ENCODE measurements at regions not wholly inside any gene's neighbourhood (a gene's known extent, or its start where the extent isn't known, plus 50 kb on each side); places are given as distances from the start of the nearest gene placed in this dataset.

DNA sequence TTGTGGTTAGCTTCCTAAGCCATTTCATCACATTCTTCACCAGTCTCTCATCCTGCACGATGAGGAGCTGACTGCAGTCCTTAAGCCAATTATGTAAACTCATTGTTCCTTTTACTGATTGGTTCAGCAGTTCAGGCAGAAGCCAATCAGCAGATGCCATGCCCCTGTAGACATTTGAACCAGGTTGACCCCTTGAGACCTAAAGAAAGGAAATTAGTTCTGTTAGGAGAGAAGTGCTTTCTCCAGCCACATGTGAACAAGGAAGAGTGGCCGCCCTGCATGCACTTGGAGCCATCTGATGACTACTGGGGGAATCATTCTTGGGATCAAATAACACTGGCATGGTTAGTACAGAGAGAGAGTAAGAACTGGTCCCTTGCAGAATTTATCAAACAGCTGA lies 535.2 kb upstream of the ID4 start:
- DNase-seq (ENCODE audit: insufficient read length, low spot score): peak; percentile 38
- FAIRE-seq: peak; percentile 38

DNA sequence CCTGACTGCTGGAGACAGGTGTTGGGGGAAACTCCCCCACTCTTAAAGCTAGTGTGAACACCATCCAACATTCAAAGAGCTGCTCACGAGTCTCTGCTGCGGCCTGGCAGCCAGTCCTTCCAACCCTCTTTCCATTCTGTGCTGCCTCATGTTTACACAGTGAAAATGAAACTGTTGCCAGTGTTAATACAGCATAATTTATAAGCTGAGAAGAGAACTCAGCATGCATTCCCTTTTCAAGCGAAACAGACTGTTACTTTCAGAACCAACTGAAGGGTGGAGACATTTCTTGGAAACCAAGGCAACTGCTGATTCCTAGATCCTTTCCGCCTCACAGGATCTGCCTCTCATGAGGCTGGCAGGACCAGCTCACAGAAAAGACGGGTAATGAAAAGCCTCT lies 533.8 kb upstream of the ID4 start:
- no peak for FAIRE-seq

DNA sequence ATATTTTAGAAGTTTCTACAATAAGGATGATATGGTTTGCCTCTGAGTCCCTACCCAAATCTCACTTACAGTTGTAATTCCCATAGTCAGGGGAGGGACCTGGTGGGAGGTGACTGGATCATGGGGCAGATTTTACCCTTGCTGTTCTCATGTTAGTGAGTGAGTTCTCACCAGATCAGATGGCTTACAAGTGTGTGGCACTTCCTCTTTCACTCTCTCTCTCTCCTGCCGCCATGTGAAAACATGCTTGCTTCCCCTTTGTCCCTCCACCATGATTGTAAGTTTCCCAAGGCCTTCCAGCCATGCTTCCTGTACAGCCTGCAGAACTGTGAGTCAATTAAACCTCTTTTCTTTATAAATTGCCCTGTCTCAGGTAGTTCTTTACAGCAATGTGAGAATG lies 527.5 kb upstream of the ID4 start:
- DNase-seq (ENCODE audit: insufficient read length, low spot score) (no peak), FAIRE-seq (no peak)

More for the DNA sequence above, 533.8 kb upstream of the ID4 start:
- DNase-seq (ENCODE audit: insufficient read length, low spot score): no peak

DNA sequence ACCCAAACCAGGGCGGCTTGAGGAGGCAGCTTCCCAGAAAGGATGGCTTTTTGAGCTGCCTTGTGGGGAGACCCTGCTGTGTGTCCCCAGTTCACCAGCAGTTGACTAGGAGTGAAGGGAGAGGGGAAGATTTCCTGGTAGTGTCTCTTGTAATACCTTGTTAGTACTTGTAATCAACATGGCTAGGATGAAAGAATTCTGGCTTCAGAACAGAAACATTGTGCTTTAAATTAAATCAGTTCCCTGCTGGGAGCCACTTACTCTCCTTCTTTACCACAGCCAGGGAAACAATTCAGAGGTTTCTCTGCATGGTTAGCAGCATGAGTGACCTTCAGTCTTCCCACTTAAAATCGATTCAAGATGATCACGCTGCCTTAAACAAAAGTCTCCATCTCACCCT lies 525.4 kb upstream of the ID4 start:
- FAIRE-seq (no peak), DNase-seq (ENCODE audit: insufficient read length, low spot score) (no peak)

DNA sequence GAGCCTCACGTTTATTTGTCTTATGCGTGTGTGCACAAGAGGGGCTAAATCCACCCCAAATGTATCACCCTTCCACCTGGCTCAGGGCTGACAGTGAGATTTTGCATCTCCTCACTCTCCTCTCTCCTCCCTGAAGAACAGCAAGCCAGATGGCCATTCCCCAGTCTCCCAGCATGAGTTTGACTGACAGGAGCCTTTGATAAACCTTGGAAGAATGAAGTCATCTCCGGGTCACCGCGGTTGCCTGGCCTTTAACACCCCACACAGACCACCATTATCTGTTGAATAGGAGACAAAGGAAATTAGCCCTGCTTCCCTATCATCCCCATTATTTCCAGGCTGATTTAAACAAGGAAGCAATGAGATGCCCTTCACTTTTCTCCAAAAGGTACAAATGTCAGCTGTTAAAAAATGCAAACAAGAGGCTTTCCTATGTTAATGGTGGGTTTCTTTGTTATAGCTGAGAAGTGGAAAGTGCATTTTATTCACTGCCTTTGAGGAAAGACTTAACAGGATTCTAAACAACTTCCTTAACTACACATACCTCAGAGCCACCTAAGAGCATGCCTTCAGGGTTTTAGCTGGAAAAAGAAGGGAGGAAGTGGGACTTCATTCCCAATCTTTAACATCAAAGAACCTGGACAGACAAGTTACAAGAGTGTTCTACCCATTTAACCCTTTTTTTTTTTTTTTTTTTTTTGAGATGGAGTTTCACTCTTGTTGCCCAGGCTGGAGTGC lies 524.8 kb upstream of the ID4 start:
- no peak for FAIRE-seq
- DNase-seq (ENCODE audit: insufficient read length, low spot score): no peak

DNA sequence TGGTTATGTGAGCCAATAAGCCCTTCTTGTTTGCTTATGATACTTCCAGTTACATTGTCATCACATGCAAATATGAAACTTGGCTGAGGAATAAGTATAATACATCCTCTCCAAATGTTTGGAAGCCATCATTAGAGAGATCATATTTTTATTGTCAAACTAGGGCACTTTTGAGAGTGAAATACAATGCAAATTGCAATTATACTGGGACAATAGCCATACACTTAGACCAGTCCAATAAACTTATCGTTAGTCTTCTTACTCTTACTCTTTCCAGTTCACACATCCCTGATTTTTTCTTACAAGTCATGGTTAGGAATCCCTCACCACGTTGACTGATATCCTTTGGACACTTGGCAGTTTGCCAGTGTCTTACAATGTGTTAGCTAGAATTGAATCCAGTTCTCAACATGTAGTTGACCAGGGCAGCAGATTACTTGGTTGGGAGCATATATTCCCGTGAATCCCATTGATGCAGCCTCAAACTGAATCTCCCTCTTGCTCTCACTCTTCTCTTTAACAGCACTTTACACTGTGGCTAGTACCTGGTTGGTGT lies 519.7 kb upstream of the ID4 start:
- DNase-seq (ENCODE audit: insufficient read length, low spot score): no peak
- FAIRE-seq: no peak

DNA sequence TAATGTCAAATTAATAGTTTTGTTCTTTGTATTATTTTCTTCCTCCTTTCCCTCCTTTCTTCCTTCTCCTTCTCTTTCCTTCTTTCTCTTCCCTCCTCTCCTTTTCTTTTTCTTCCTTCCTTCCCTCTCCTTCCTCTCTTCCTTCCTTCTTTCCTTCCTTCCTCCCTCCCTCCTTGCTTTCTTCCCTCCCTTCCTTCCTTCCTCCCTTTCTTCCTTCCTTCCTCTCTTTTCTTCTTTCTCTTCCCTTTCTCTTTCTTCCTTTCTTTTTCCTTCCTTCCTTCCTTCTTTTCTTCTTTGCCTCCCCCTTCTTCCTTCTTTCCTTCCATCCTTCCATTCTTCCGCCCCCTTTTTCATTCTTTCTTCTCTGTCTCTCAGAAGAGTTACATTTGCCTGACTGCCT lies 518.2 kb upstream of the ID4 start:
- DNase-seq (ENCODE audit: insufficient read length, low spot score) (no peak), FAIRE-seq (no peak)

DNA sequence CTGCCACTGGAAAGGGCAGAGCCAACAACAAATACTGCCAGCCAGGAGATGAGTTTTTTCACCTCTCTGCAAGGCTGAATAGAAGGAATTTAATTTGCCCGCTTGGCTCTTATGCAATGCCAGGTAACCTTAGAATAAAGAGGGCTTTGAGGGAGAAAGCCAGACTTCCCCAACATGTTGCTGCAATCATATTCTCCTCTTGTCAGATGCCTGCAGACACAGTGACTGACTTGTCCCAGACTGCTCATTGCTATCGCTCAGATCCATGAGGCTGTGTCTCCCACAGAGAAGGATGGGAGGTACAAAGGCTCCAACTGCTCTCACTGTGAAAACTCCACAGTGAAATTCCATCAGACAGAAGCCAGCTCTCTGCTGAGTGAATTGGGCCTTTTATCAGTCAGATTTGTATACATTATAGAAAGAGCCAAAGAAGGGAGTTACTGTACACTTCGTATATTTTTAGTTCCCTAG lies 517.0 kb upstream of the ID4 start:
- no peak for DNase-seq (ENCODE audit: insufficient read length, low spot score)

DNA sequence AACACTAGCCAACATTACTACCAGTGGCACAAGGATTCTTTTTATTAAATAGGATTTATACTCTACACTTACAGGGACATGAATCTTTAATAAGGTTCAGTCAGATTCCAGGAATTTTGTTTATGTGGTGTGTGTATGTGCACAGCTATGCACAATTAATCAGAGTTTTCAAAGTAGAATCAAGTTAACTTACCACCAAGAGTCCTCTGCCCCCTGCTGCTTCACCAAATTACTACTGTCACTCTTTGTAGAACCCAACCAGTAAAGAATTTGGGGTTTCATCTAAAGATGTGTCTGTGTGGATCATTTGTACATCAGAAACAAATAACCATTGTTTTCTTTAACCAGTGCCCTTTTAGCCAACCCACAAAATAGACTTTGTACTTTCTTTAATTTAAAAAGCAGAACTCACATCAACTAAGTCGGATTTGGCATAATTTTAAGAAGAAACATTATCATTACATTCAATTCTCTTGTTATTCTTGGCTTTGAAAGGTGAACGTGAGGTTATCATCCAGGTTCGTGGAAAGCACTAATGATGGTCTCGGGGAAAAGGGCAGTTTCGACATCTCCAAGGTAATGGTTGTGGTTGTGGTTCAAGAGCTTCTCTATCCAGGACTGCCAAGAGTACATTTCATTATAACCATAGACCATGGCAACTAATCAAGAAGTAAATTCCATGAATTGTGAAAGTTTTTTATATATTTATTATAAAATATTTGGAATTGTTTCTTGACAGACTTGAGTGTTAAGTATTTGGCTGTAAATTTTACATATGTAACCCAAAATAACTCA lies 514.3 kb upstream of the ID4 start:
- FAIRE-seq (no peak), DNase-seq (ENCODE audit: insufficient read length, low spot score) (no peak)

More for the DNA sequence above, 517.0 kb upstream of the ID4 start:
- FAIRE-seq: no peak

DNA sequence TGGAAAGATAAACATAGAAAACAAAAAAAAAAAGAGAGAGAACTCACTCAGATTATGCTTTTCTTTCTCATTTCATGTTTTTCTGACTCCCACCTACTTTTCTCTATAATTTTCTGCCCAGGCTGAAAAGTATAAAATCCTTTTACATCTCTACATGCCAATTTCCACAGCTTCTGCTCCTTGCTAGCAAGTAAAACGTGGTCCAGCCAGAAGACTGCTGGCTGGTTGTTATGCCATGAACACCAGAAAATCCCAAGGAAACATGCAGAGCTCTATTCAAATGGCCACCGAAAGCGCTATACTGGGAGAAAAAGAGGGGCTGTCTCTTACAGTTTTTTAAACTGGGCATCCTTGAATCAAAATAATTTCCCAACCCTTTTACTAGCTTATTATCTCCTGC lies 512.8 kb upstream of the ID4 start:
- no peak for DNase-seq (ENCODE audit: insufficient read length, low spot score)

DNA sequence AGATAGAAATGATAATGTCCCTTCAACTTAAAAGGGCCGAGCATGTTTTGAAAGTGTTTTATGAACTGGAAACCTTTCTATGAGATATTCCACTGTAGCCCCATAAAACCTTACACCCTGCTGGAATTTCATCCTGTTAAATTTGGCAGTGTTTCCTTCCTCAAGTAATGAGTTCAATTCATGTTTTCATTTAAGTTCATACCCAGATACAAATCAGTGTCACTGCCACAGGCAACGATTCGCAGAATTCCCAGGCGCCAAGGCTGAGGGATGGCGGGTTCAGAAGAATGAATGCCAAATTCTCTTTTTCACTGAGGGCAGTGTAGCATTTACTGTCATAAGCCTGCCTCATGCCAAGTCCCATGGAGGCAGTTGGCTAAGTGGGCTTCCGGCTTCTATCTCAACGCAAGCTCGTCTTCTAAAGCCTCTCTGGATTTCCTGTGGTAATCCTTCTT lies 511.8 kb upstream of the ID4 start:
- no peak for FAIRE-seq
- no peak for DNase-seq (ENCODE audit: insufficient read length, low spot score)

More for the DNA sequence above, 512.8 kb upstream of the ID4 start:
- FAIRE-seq: no peak

DNA sequence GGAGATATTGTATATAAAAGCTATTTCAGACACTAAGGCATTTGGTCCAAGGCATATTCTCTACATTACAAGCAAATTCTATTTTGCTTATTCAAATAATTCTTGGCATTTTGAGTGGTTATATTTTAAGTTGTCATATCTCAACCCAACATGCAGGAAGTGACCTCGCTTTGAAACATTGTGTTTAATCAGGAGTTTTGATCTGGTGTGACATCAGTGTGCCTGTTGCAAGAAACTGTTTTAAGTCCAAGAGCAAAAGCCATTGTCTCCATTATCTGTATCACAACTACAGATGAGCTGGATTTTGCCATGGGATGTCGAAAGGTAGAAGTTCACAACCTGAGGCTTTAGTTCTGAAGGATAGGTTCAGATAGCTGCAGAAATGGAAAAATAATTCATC lies 509.9 kb upstream of the ID4 start:
- FAIRE-seq: peak; percentile 42
- no peak for DNase-seq (ENCODE audit: insufficient read length, low spot score)

DNA sequence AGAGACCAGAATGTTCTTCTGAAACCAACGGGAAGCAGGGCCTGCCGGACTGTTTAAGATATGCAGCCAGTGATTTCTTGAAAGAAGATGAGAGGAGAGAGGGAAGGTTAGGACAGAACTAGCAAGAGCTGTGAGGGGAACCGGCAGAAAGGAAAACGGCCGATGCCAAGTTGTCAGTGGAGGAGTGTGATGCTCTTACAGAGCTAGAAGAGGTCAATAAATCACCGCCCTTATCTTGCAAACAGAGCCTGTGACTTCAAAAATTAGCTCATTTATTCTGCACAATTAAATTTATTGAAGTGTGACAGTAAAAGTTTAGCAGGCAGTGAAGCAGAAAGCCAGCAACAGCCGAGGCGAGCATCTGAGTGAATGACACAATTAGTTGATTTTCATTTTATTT lies 509.5 kb upstream of the ID4 start:
- FAIRE-seq (no peak), DNase-seq (ENCODE audit: insufficient read length, low spot score) (no peak)

DNA sequence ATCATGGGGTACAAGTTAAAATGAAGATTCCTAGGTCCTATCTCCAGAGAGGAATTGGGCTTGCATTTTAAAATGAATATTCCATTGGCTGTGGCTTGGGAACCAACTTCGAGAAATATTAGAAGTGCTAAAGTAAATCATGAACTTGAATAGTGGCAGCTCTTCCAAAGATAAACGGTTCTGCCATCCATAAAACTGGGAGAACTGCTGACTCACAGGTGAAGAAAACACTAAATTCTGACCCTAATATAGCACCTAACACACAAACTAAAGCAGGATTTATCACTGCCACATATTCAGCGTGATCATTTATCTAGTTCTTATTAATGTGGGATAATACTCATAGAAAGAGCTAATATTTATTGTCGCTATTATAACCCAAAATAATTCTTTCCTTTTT lies 508.1 kb upstream of the ID4 start:
- DNase-seq (ENCODE audit: insufficient read length, low spot score): no peak
- FAIRE-seq: no peak

DNA sequence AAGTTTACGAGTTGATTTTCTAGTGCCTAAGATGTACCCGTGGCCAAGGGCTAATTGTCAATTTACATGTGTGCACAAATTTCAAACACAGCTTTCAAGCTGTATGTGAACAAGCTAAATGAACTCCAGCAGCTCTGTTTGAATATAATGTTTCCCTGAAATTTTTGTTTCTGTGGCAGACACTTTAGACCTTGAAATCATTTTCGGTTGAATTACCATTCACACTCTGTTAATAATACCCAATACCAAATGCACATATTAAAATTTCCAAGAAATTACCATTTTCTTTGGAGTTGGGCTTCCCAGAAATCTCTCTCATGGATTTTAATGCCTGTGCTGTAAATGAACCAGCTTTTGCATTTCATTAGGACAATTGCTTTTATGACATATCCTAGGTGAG lies 506.1 kb upstream of the ID4 start:
- FAIRE-seq: no peak

DNA sequence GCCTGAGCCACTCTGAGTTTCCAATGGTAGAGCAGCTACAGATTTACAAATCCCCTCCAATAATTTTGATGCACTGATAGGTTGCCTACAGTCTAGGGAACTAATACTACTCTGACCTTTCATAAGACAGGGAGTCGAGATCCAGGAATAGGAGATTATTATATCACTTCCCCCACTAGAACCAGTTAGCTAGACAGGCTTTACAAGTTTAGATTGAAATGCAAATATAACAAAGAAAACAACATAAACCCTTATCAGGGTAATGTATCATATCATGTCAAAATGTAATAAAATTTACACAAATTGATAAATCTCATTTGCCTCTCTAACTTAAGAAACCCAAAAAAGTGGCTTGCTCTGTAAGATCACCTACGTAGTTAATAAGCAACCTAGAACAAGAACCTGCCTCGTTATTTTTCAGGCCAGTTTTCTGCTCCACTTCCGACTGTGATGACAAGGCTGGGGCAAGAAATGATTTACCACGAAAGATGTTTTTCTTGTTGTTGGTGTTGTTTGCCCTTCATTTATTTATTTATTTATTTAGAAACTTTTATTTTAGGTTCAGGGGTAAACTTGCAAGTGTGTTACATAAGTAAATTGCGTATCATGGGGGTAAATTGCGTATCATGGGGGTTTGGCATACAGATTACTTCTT lies 504.2 kb upstream of the ID4 start:
- FAIRE-seq (no peak), DNase-seq (ENCODE audit: insufficient read length, low spot score) (no peak)

More for the DNA sequence above, 506.1 kb upstream of the ID4 start:
- DNase-seq (ENCODE audit: insufficient read length, low spot score): no peak

DNA sequence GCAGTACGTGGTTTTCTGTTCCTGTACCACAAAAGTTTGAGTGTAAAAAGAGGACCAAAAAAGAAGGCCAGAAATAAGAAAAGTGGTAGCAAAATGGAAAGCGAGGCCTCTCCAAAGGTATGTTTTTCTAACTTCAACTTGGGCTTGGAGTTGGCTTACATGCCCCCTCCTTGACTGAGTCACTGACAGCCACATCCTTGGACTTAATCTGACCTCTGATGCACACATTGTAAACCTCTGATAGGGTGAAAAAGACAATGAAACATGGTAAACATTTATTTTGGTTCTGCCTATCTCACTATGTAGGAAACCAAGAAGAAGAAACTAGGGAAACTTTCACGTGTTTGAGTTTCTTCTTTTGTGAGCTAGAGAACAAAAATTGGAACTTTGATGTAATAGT lies 503.2 kb upstream of the ID4 start:
- FAIRE-seq: no peak
- peak; percentile 45 for DNase-seq (ENCODE audit: insufficient read length, low spot score)

DNA sequence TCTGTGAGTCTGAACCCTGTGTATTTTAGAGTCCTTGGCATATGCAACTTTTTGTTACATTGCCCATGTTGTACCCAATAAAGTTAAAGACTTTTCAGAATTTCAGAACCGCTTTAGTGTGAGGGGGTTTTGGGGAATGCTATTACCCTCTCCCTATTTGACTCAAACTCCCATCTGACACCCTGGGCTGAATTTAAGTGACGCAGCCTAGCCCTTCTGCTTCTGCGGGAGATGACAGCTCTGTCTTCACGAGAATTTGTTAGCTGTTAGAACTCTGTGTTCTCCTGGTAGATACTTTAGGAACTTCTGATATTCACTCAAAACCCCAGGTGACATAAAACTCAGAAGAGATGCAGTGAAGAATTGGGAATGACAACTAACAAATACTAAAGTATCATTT lies 500.6 kb upstream of the ID4 start:
- DNase-seq (ENCODE audit: insufficient read length, low spot score) (no peak), FAIRE-seq (no peak)

DNA sequence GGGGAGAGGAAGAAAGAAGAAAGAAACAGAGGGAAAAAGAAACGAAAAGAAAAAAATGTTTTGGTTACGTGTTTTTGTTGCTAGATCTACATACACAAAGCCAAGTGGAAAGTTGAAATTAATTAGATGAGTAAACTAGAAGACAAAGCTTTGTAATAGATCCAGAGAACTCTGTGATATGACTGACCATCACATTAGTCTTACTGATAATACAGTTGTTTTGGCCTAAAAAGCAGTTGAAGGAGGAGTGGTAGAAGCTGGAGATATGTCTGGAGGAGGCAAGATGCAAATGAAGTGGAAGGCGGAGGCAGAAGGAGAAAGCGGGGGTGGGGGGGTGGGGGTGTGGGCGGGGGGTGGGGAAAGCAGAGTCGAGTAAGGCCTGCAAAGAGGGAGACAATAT lies 500.1 kb upstream of the ID4 start:
- no peak for DNase-seq (ENCODE audit: insufficient read length, low spot score)
- no peak for FAIRE-seq

DNA sequence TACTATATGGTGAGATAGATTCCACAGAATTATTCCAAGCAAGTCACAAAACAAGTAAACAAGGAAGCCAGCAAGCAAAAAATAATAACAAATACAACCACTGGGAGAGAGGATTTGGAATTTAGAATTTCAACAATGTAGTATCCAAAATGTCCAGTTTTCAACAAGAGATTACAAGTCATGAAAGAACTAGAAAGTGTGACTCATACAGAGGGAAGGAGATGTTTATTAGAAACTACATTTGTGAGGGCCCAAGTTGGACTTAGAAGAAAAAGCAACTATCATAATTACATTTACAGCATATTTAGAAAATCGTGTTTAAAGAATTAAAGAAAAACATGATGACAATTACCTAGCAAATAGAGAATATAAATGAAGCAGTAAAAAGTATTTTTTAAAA lies 494.6 kb upstream of the ID4 start:
- DNase-seq (ENCODE audit: insufficient read length, low spot score) (no peak), FAIRE-seq (no peak)

DNA sequence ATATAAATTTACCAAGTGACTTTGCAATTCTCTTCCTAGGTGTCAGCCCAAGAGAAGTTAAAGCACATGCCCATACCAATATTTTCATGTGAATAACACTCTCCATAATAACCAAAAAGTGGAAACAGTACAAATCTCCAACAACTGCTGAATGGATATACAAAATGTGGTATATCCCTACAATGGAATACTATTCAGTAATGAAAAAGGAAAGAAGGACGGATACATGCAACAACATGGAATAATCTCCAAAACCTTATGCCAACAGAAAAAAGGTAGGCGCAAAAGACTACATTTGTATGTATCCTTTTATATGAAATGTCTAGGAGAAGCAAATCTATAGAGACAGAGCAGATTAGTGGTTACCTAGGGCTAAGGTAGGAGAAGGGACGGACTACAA lies 487.7 kb upstream of the ID4 start:
- FAIRE-seq (no peak), DNase-seq (ENCODE audit: insufficient read length, low spot score) (no peak)

Data from HTR-8/SVneo (cell line).